ENCODE measurements at regions not wholly inside any gene's neighbourhood (a gene's known extent, or its start where the extent isn't known, plus 50 kb on each side); places are given as distances from the start of the nearest gene placed in this dataset.

GRCh38 chr6:11357285-11357684 is 124.8 kb upstream of the NEDD9 start:
- TF ChIP-seq NRF1 (IDR thresholded peaks at IDR 0.05; ENCODE audit: low read depth, low read length) (no peak), EZH2phosphoT487 (IDR thresholded peaks at IDR 0.05; ENCODE audit: borderline replicate concordance, low read depth) (no peak), RFX5 (IDR thresholded peaks at IDR 0.05; ENCODE audit: low read length) (no peak), TAF1 (IDR thresholded peaks at IDR 0.05; ENCODE audit: borderline replicate concordance, low read depth, low read length) (no peak), MAX (IDR thresholded peaks at IDR 0.05; ENCODE audit: low read depth) (no peak), RAD21 (IDR thresholded peaks at IDR 0.05; ENCODE audit: low read length) (no peak), JUND (IDR thresholded peaks at IDR 0.05) (no peak), USF1 (IDR thresholded peaks at IDR 0.05; ENCODE audit: borderline replicate concordance, low read depth) (no peak)
- TF ChIP-seq, protein P1, sequence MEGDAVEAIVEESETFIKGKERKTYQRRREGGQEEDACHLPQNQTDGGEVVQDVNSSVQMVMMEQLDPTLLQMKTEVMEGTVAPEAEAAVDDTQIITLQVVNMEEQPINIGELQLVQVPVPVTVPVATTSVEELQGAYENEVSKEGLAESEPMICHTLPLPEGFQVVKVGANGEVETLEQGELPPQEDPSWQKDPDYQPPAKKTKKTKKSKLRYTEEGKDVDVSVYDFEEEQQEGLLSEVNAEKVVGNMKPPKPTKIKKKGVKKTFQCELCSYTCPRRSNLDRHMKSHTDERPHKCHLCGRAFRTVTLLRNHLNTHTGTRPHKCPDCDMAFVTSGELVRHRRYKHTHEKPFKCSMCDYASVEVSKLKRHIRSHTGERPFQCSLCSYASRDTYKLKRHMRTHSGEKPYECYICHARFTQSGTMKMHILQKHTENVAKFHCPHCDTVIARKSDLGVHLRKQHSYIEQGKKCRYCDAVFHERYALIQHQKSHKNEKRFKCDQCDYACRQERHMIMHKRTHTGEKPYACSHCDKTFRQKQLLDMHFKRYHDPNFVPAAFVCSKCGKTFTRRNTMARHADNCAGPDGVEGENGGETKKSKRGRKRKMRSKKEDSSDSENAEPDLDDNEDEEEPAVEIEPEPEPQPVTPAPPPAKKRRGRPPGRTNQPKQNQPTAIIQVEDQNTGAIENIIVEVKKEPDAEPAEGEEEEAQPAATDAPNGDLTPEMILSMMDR (IDR thresholded peaks at IDR 0.05): no peak
- TF ChIP-seq, protein P2, sequence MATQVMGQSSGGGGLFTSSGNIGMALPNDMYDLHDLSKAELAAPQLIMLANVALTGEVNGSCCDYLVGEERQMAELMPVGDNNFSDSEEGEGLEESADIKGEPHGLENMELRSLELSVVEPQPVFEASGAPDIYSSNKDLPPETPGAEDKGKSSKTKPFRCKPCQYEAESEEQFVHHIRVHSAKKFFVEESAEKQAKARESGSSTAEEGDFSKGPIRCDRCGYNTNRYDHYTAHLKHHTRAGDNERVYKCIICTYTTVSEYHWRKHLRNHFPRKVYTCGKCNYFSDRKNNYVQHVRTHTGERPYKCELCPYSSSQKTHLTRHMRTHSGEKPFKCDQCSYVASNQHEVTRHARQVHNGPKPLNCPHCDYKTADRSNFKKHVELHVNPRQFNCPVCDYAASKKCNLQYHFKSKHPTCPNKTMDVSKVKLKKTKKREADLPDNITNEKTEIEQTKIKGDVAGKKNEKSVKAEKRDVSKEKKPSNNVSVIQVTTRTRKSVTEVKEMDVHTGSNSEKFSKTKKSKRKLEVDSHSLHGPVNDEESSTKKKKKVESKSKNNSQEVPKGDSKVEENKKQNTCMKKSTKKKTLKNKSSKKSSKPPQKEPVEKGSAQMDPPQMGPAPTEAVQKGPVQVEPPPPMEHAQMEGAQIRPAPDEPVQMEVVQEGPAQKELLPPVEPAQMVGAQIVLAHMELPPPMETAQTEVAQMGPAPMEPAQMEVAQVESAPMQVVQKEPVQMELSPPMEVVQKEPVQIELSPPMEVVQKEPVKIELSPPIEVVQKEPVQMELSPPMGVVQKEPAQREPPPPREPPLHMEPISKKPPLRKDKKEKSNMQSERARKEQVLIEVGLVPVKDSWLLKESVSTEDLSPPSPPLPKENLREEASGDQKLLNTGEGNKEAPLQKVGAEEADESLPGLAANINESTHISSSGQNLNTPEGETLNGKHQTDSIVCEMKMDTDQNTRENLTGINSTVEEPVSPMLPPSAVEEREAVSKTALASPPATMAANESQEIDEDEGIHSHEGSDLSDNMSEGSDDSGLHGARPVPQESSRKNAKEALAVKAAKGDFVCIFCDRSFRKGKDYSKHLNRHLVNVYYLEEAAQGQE (IDR thresholded peaks at IDR 0.05; ENCODE audit: low read depth, low read length): no peak
